ENCODE measurements at regions not wholly inside any gene's neighbourhood (a gene's known extent, or its start where the extent isn't known, plus 50 kb on each side); places are given as distances from the start of the nearest gene placed in this dataset.

GRCh38 chr16:59699786-59700185 is 965.7 kb upstream of the GOT2 start:
- TF ChIP-seq, protein P1, sequence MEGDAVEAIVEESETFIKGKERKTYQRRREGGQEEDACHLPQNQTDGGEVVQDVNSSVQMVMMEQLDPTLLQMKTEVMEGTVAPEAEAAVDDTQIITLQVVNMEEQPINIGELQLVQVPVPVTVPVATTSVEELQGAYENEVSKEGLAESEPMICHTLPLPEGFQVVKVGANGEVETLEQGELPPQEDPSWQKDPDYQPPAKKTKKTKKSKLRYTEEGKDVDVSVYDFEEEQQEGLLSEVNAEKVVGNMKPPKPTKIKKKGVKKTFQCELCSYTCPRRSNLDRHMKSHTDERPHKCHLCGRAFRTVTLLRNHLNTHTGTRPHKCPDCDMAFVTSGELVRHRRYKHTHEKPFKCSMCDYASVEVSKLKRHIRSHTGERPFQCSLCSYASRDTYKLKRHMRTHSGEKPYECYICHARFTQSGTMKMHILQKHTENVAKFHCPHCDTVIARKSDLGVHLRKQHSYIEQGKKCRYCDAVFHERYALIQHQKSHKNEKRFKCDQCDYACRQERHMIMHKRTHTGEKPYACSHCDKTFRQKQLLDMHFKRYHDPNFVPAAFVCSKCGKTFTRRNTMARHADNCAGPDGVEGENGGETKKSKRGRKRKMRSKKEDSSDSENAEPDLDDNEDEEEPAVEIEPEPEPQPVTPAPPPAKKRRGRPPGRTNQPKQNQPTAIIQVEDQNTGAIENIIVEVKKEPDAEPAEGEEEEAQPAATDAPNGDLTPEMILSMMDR (conservative IDR thresholded peaks at IDR 0.05) = no peak
- no peak for TF ChIP-seq EZH2 (IDR thresholded peaks at IDR 0.05; ENCODE audit: low read depth)

Measured in PC-9 (cell line).